HUDEP-2 (cell line): ENCODE measurements at regions not wholly inside any gene's neighbourhood (a gene's known extent, or its start where the extent isn't known, plus 50 kb on each side); places are given as distances from the start of the nearest gene placed in this dataset.

ENCODE experiments used
- DNase-seq, 76 experiments: peaks; one replicate each; lab custom pipeline; 2025; ENCODE audit not compliant: unreplicated experiment in 76 of 76; lab: John Stamatoyannopoulos, UW

DNA sequence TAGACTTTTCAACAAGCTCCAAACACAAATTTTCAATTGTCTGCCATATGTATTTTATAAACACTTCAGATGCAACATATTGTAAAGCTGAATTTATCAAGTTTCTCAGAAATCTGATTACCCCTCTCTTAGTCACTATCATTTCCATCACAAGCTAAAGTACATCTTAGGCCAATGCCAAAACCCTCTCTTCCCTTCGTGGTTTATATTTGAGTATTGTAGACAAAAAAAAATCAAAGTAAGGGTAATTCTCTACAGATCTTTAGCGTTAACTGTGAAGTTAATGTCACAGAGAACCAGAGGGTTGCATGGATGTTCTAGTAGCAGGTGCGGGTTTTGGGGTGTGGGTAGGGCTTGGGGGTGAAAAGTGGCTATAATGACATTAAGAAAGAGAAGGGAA lies 387.7 kb upstream of the PTGER4 start:
- no peak for DNase-seq

DNA sequence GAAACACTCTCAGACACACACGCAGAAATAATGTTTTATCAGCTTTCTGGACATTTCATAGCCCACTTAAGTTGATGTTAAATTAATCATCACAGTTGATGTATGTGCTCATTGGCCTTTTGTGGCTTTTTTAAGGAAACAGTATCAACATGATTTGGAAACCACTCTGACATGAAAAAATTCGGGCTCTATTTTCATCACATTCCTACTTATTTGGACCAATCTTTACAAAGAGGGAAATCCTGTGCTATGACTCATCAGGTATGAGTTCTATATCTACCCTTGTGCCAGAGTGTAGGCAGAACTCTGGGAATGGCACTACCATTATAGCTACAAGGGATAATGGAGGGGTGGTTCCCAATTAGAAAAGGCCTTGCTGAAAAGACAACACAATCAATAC lies 388.4 kb upstream of the PTGER4 start:
- no peak for DNase-seq

DNA sequence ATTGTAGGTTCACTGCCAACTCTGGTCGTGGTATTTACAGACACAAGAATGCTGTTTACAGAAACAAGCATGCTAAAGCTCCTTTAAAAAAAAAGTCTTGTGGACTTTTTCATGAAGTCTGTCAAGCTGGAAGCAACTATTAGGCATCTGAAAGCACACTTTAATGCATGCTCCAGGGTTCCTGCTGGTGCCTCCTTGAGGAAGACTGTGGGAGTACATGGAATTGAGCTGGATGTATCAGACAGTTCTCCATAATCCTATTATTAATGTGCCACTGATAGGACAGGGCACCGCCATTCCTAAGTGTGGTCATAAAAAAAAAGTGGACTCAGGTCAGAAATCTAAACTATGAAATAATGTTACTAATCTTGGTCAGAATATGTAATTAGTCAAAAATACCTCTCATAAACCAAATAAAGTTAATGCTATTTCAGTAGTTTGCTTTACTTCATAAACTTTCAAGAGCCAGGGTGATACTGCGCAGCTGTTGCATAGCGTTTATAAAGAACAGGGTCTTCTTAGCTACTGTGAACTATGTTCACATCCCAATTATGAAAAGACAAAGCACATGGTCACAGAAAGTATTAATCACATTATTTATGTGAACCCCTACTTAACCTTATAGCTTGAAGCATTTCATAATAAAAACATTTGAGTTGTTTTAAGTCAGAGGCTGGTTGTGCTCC lies 390.8 kb upstream of the PTGER4 start:
- DNase-seq: no peak

DNA sequence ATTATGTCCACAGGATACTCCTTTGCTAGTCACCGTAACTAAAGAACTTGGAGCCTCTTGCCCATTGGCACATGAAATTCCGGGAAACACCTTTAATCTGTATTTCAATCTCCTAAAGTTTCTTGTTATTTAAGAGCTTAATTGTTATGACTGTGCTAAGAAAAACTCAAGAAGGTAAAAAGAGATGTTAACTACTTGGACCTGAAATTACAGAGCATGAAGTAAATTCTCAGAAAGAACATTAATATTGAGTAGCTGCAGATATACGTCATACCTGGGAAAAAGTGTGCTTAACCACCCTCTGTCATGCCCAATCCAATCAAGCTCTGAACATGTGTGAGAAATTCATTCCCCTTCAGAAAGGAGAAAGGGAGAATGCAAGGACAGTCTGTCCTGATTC lies 394.9 kb upstream of the PTGER4 start:
- DNase-seq: no peak

DNA sequence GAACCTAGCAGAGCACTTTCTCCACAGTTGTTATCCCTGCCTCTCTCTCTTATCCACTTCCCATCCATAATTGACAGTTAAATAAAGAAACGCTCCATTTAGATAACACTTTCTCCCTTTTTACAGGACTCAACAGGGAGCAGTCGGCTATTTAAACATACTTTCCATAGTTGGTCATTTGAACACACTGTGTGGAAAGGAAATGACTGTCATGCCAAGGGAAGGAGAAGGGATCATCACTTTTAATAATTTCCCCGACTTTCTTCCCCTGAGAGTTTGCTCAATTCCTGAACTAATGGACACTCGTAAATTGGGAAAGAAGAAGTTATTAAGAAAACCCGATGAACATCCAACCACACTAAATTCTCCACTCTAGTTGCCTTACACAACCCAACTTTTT lies 400.8 kb upstream of the PTGER4 start:
- no peak for DNase-seq

GRCh38 chr5:40277161-40277906 lies 402.4 kb upstream of the PTGER4 start:
- no peak for DNase-seq

DNA sequence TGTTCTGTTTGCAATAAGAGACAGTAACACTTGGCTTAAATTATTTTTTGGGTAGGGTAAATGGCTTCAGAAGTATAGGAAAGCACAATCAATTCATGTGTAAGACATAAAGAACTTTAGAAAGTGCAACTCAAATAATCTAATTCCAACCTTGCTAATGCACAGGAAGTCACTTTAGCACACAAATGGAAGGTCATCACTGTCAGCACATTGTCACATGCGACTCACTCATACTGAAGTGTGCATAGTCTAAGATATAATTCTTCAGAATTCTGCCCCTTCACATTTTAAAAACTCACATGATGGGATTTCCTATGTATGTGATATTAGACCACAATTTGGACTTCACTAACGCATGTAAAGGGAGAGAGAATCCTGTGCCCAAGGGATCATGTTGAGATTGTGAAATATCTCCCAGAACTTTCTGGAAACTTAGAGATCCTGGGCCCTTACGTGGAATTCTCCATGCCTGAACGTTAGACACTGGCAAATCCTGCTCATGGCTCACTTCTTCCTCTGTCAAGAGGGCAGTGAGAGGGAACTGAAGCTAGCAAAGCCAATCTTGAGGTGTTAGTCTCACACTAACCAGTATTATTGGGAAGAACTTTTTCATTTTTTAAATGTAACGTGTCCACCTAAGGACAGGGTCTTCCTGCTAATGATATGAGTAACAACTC lies 403.2 kb upstream of the PTGER4 start:
- no peak for DNase-seq

GRCh38 chr5:40274568-40274967 lies 405.1 kb upstream of the PTGER4 start:
- no peak for DNase-seq

DNA sequence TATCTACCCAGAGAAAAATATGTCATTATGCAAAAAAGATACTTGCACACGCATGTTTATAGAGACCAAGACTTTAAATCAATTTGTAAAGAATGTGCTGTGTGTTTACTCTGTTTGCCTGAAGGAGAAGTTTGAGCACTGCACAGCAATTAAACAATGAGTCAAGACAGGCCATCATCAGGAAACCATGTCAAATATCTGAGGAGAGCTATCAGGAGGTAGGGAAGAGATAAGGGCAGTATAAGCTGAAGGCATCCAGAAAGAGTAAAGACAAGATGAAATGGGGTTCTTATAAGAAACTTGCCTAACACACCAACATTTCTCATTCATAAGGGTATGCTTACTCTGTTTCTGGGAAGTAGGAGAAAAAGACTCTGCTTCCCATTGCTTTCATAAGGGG lies 405.8 kb upstream of the PTGER4 start:
- DNase-seq: no peak

DNA sequence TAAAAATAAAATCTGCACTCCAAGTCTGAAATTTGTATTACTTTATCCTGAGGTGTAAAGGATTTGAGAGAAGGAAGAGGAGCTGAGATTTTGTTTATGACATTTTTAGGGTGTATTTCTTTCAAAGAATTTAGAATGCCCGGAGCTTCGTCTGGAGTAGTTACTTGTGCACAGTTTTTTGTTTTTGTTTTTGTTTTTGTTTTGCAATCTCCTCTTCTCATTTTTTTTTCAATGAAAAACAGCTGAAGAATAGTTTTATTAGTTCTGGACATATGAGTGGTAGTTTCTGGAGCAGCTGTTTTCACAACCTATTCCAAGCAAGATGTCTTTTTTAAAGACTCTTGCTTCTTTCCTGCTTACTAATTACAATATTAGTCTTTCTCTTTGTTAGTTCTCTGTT lies 408.2 kb upstream of the PTGER4 start:
- no peak for DNase-seq

DNA sequence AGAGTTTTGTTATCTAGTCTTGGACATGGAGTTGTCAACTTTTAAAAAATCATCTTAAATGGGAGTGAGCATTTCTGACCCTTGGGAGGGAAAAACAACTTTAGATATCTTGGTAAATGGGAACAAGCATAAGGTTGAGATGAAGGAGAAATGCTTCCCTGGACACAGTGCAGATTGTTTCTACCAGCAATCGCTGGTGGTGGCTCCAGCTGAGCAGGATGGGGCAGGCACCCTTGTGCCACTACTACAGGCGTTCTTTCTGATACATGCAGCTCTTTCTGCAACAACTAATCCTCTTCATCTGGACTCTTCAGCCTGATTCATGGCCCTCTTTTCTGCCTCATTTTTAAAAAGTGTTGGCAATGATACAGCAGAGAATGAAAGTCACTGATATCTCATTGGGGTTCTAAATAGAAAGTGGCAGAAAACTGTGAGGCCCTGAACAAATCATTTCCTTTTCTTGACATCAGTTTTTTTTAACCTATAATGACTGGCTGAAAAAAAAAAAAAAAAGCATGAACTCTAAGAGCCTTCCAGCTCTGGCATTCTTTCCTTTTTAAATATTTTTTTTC lies 409.4 kb upstream of the PTGER4 start:
- DNase-seq: no peak

- no peak for DNase-seq
These were observed 411.6 kb upstream of the PTGER4 start for GRCh38 chr5:40268088-40268487.

GRCh38 chr5:40266952-40267351 lies 412.8 kb upstream of the PTGER4 start:
- no peak for DNase-seq

DNA sequence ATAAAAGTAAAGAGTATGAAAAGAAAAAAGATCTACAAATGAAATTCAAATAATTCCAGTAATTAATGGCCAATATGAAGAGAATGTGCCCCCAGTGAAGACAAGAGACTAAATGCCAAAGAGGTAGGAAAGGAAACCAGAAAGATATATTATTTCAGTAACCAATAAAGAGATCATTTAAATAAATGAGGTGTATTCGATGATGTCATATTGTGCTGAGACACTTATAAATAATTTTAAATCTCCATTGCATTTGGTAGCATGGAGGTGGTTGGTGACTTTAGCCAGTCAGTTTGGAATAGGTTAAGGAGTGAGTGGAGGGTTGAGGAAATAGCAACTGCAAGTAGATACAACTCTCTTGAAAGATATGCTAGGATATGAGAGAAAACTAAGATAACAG lies 417.7 kb upstream of the PTGER4 start:
- no peak for DNase-seq

DNA sequence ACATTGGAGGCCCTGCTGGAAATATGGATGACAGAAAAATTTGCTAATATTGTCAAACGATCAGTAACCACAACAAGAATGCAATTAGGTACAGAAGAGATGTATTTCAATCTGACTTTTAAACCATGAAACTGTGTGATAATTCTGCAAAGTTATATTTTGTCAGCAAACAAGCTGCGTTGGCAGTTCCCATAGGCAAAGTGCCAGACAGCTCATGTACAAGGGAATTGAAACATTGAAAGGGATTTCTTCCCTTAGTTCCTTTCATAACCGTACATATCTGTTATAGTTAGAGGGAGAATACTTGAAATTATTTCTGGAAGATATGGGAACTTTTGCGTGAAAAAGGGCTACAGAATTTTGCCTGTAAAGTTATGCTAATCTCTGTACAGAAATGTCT lies 419.4 kb upstream of the PTGER4 start:
- DNase-seq: no peak

- peak in 1 of 76 experiments; percentile 4 for DNase-seq
These were observed 421.5 kb upstream of the PTGER4 start for GRCh38 chr5:40258222-40258621.

DNA sequence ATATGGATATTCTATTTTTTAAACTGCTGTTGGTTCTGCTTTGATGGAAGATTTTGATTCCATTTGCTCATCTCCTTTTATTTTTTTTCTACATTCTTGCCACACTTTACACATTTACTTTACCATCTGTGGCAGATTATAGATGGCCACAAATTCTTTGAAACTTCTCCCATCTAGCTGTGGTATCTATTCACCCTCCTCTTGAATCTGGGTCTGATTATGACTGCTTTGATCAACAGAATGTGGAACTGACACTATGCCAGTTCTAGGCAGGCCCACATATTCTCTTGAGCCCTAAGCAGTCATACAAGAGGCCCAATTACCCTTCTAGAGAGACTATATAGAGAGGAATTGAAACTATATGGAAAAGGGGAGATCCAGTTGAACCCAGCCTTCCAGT lies 439.0 kb upstream of the PTGER4 start:
- no peak for DNase-seq

GRCh38 chr5:40240111-40240510 lies 439.6 kb upstream of the PTGER4 start:
- DNase-seq: no peak

DNA sequence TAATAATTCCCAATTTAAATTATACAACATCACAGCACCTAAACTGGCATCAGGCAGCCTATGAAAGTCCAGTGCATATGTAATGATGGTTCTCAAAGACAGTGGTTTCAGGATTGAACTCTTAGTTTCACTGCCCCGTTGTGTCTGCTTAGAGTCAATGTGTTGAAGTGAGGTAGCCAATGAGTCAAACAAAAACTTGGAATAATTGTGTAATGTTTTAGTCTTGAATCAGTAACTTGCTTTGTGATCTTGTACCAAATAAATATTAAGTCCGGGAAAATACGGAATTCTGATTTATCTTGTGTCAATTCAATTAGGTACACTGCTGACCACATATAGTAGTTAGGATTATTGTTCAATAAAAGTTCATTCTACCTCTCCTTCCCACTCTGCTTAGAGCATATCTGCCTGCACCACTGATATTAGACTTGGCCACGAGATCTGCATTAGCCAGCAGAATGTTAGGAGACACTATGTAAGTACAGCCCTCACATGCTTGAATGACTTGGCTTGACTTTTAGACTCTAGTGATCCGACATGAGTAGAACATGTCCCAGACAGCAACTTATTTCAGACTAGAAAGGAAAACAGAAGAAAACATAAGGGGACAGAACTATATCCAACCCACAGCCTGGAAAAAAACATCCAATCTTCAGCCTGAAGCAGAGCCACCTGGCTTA lies 441.5 kb upstream of the PTGER4 start:
- no peak for DNase-seq

DNA sequence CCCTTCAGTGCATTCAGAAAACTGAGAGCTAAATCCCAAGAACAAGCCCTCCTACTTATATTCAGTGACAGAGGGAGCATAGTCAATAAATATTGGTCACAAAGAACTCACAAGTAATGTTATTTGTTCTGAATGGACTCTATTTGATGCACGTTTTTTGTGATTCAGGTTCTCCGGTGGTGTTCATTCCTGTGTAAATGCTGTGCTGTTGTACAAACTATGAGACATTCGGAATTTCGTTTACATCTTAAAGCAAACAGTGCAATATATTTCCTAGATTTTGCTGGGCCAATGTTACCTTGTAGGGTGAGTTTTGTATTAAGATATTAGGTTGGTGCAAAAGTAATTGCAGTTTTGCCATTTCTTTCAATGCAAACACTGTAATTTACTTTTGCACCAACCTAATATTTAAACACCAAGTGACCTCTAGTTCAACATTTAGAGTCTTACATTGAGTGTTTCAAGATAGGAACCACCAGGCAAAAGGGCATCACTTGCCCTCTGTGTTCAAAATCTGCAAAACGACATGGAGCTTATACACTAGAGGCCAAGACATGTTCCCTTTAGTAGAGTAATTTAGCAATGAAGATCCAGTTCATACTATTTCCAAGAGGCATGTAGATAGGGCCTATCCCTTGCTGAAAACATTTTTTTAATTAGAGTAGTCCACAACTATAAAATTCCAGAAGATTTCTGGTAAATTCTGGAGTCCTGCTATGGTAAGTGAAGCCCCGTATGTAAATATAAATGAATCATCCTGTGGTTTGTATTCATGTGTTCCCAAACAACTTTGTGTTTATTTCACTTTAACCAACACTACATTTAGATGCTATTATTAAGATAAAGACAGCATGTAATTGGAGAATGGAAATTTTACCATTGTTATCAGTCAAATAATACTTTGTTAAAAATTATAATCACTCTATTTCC lies 444.0 kb upstream of the PTGER4 start:
- DNase-seq: no peak
